ENCODE measurements at regions not wholly inside any gene's neighbourhood (a gene's known extent, or its start where the extent isn't known, plus 50 kb on each side); places are given as distances from the start of the nearest gene placed in this dataset.
"Not testable (repeated sequence)": the region's sequence is repeated elsewhere in the genome, so short reads cannot be mapped to it uniquely, and the experiment has no call there.

- H3K9ac ChIP-seq (ENCODE audit: low read depth, low read length) = no peak overlapping the region
- no peak overlapping the region for H3K4me3 ChIP-seq (ENCODE audit: low read depth, low read length)
- H3K4me1 ChIP-seq (ENCODE audit: control insufficient read depth, insufficient read depth, low read length) = peaks cover 5% of the 10 kb centered on the region; the same call in 1 of the 2 replicates
- H3K27me3 ChIP-seq (ENCODE audit: control insufficient read depth, insufficient read depth, low read length) = no peaks in the 10 kb centered on the region
- no peaks in the 10 kb centered on the region for H3K9me3 ChIP-seq (ENCODE audit: control insufficient read depth, insufficient read depth, low read length)
- no peaks in the 10 kb centered on the region for H3K36me3 ChIP-seq (ENCODE audit: control insufficient read depth, insufficient read depth, low read length)
- no peak overlapping the region for H3K27ac ChIP-seq (ENCODE audit: low read depth, low read length)
Observed at GRCh38 chr9:100739208-100739607, 161.3 kb downstream of the CAVIN4 start.

GRCh38 chr9:100739666-100740065 lies 161.8 kb downstream of the CAVIN4 start:
- Histone ChIP-seq H3K9me3 (ENCODE audit: control insufficient read depth, insufficient read depth, low read length) (no peaks in the 10 kb centered on the region), H3K27ac (ENCODE audit: low read depth, low read length) (no peak overlapping the region), H3K4me1 (ENCODE audit: control insufficient read depth, insufficient read depth, low read length) (peaks cover 5% of the 10 kb centered on the region; the same call in 1 of the 2 replicates), H3K27me3 (ENCODE audit: control insufficient read depth, insufficient read depth, low read length) (no peaks in the 10 kb centered on the region), H3K4me3 (ENCODE audit: low read depth, low read length) (no peak overlapping the region), H3K36me3 (ENCODE audit: control insufficient read depth, insufficient read depth, low read length) (no peaks in the 10 kb centered on the region), H3K9ac (ENCODE audit: low read depth, low read length) (no peak overlapping the region)

- H3K36me3 ChIP-seq (ENCODE audit: control insufficient read depth, insufficient read depth, low read length); H3K4me3 ChIP-seq (ENCODE audit: low read depth, low read length): not testable (repeated sequence)
Observed at GRCh38 chr9:100748930-100749329, 171.1 kb downstream of the CAVIN4 start.

GRCh38 chr9:100756217-100756616 lies 178.3 kb downstream of the CAVIN4 start:
- Histone ChIP-seq H3K9ac (ENCODE audit: low read depth, low read length) (no peak overlapping the region), H3K9me3 (ENCODE audit: control insufficient read depth, insufficient read depth, low read length) (peaks cover 2% of the 10 kb centered on the region), H3K4me3 (ENCODE audit: low read depth, low read length) (no peak overlapping the region), H3K4me1 (ENCODE audit: control insufficient read depth, insufficient read depth, low read length) (no peaks in the 10 kb centered on the region), H3K27ac (ENCODE audit: low read depth, low read length) (no peak overlapping the region), H3K36me3 (ENCODE audit: control insufficient read depth, insufficient read depth, low read length) (no peaks in the 10 kb centered on the region), H3K27me3 (ENCODE audit: control insufficient read depth, insufficient read depth, low read length) (no peaks in the 10 kb centered on the region)

More at GRCh38 chr9:100748930-100749329, 171.1 kb downstream of the CAVIN4 start:
- H3K9me3 ChIP-seq (ENCODE audit: control insufficient read depth, insufficient read depth, low read length); H3K27ac ChIP-seq (ENCODE audit: low read depth, low read length); H3K9ac ChIP-seq (ENCODE audit: low read depth, low read length); H3K4me1 ChIP-seq (ENCODE audit: control insufficient read depth, insufficient read depth, low read length); H3K27me3 ChIP-seq (ENCODE audit: control insufficient read depth, insufficient read depth, low read length): not testable (repeated sequence)

- Histone ChIP-seq H3K27ac (ENCODE audit: low read depth, low read length) (no peak overlapping the region), H3K4me3 (ENCODE audit: low read depth, low read length) (no peak overlapping the region), H3K27me3 (ENCODE audit: control insufficient read depth, insufficient read depth, low read length) (no peaks in the 10 kb centered on the region), H3K36me3 (ENCODE audit: control insufficient read depth, insufficient read depth, low read length) (no peaks in the 10 kb centered on the region), H3K9me3 (ENCODE audit: control insufficient read depth, insufficient read depth, low read length) (no peaks in the 10 kb centered on the region), H3K4me1 (ENCODE audit: control insufficient read depth, insufficient read depth, low read length) (no peaks in the 10 kb centered on the region), H3K9ac (ENCODE audit: low read depth, low read length) (no peak overlapping the region)
Observed at GRCh38 chr9:100759215-100759614, 181.3 kb downstream of the CAVIN4 start.

GRCh38 chr9:100761276-100761802 lies 183.5 kb downstream of the CAVIN4 start:
- Histone ChIP-seq H3K4me3 (ENCODE audit: low read depth, low read length) (no peak overlapping the region), H3K4me1 (ENCODE audit: control insufficient read depth, insufficient read depth, low read length) (no peaks in the 10 kb centered on the region), H3K9ac (ENCODE audit: low read depth, low read length) (no peak overlapping the region)

GRCh38 chr9:100774326-100774725 lies 196.4 kb downstream of the CAVIN4 start:
- H3K4me1 ChIP-seq (ENCODE audit: control insufficient read depth, insufficient read depth, low read length) = peaks cover 21% of the 10 kb centered on the region
- H3K27ac ChIP-seq (ENCODE audit: low read depth, low read length) = no peak overlapping the region
- H3K9me3 ChIP-seq (ENCODE audit: control insufficient read depth, insufficient read depth, low read length) = no peaks in the 10 kb centered on the region
- H3K4me3 ChIP-seq (ENCODE audit: low read depth, low read length) = no peak overlapping the region
- no peak overlapping the region for H3K9ac ChIP-seq (ENCODE audit: low read depth, low read length)
- no peaks in the 10 kb centered on the region for H3K36me3 ChIP-seq (ENCODE audit: control insufficient read depth, insufficient read depth, low read length)
- no peaks in the 10 kb centered on the region for H3K27me3 ChIP-seq (ENCODE audit: control insufficient read depth, insufficient read depth, low read length)

More at GRCh38 chr9:100761276-100761802, 183.5 kb downstream of the CAVIN4 start:
- H3K27me3 ChIP-seq (ENCODE audit: control insufficient read depth, insufficient read depth, low read length) = no peaks in the 10 kb centered on the region
- H3K27ac ChIP-seq (ENCODE audit: low read depth, low read length) = no peak overlapping the region
- no peaks in the 10 kb centered on the region for H3K9me3 ChIP-seq (ENCODE audit: control insufficient read depth, insufficient read depth, low read length)
- H3K36me3 ChIP-seq (ENCODE audit: control insufficient read depth, insufficient read depth, low read length) = no peaks in the 10 kb centered on the region

GRCh38 chr9:100774962-100775361 lies 197.1 kb downstream of the CAVIN4 start:
- Histone ChIP-seq H3K9ac (ENCODE audit: low read depth, low read length) (no peak overlapping the region), H3K9me3 (ENCODE audit: control insufficient read depth, insufficient read depth, low read length) (no peaks in the 10 kb centered on the region), H3K27me3 (ENCODE audit: control insufficient read depth, insufficient read depth, low read length) (no peaks in the 10 kb centered on the region), H3K36me3 (ENCODE audit: control insufficient read depth, insufficient read depth, low read length) (no peaks in the 10 kb centered on the region), H3K4me3 (ENCODE audit: low read depth, low read length) (no peak overlapping the region), H3K27ac (ENCODE audit: low read depth, low read length) (no peak overlapping the region), H3K4me1 (ENCODE audit: control insufficient read depth, insufficient read depth, low read length) (peaks cover 21% of the 10 kb centered on the region)

GRCh38 chr9:100775912-100776311 lies 198.0 kb downstream of the CAVIN4 start:
- Histone ChIP-seq H3K4me1 (ENCODE audit: control insufficient read depth, insufficient read depth, low read length) (peaks cover 21% of the 10 kb centered on the region), H3K9ac (ENCODE audit: low read depth, low read length) (no peak overlapping the region), H3K4me3 (ENCODE audit: low read depth, low read length) (no peak overlapping the region), H3K36me3 (ENCODE audit: control insufficient read depth, insufficient read depth, low read length) (no peaks in the 10 kb centered on the region), H3K27ac (ENCODE audit: low read depth, low read length) (no peak overlapping the region), H3K27me3 (ENCODE audit: control insufficient read depth, insufficient read depth, low read length) (no peaks in the 10 kb centered on the region), H3K9me3 (ENCODE audit: control insufficient read depth, insufficient read depth, low read length) (no peaks in the 10 kb centered on the region)

- Histone ChIP-seq H3K4me3 (ENCODE audit: low read depth, low read length) (no peak overlapping the region), H3K9ac (ENCODE audit: low read depth, low read length) (no peak overlapping the region)
Observed at GRCh38 chr9:100784755-100785154, 206.9 kb downstream of the CAVIN4 start.

GRCh38 chr9:100785946-100786345 lies 208.1 kb downstream of the CAVIN4 start:
- H3K27me3 ChIP-seq (ENCODE audit: control insufficient read depth, insufficient read depth, low read length) = no peaks in the 10 kb centered on the region
- no peaks in the 10 kb centered on the region for H3K9me3 ChIP-seq (ENCODE audit: control insufficient read depth, insufficient read depth, low read length)
- H3K36me3 ChIP-seq (ENCODE audit: control insufficient read depth, insufficient read depth, low read length) = no peaks in the 10 kb centered on the region
- no peaks in the 10 kb centered on the region for H3K4me1 ChIP-seq (ENCODE audit: control insufficient read depth, insufficient read depth, low read length)
- no peak overlapping the region for H3K4me3 ChIP-seq (ENCODE audit: low read depth, low read length)
- no peak overlapping the region for H3K27ac ChIP-seq (ENCODE audit: low read depth, low read length)
- no peak overlapping the region for H3K9ac ChIP-seq (ENCODE audit: low read depth, low read length)

More at GRCh38 chr9:100784755-100785154, 206.9 kb downstream of the CAVIN4 start:
- Histone ChIP-seq H3K27ac (ENCODE audit: low read depth, low read length) (no peak overlapping the region), H3K27me3 (ENCODE audit: control insufficient read depth, insufficient read depth, low read length) (no peaks in the 10 kb centered on the region), H3K4me1 (ENCODE audit: control insufficient read depth, insufficient read depth, low read length) (no peaks in the 10 kb centered on the region), H3K36me3 (ENCODE audit: control insufficient read depth, insufficient read depth, low read length) (no peaks in the 10 kb centered on the region), H3K9me3 (ENCODE audit: control insufficient read depth, insufficient read depth, low read length) (no peaks in the 10 kb centered on the region)

Measured in HUES48 (cell line).